Hepatocyte (in vitro differentiated cells): ENCODE measurements at regions not wholly inside any gene's neighbourhood (a gene's known extent, or its start where the extent isn't known, plus 50 kb on each side); places are given as distances from the start of the nearest gene placed in this dataset.
A peak's percentile ranks its signal among the peaks of the same experiment; 100 is the strongest.

ENCODE experiments used
- DNase-seq: peaks from one replicate; pipeline ENCODE4 v3.0.0-alpha.2; 2016; ENCODE audit warnings: low spot score
- H2AFZ ChIP-seq: fragments of 200-600 bp; sonication (generic); 2 replicates; pipeline ENCODE4 v1.6.0; 2016; ENCODE audit warnings: antibody characterized with exemption, mild to moderate bottlenecking
- H3K27ac ChIP-seq: fragments of 200-600 bp; sonication (generic); 2 replicates; pipeline ENCODE4 v1.5.1; 2016; ENCODE audit warnings: mild to moderate bottlenecking
- H3K27me3 ChIP-seq: fragments of 200-600 bp; sonication (generic); 2 replicates; pipeline ENCODE4 v1.6.1; 2016
- H3K36me3 ChIP-seq: fragments of 200-600 bp; sonication (generic); replicated peaks from 2 replicates; pipeline ENCODE4 v1.5.1; 2016; ENCODE audit warnings: low read depth; ENCODE audit not compliant: insufficient read depth
- H3K4me1 ChIP-seq: fragments of 200-600 bp; sonication (generic); 2 replicates; pipeline ENCODE4 v1.5.1; 2016; ENCODE audit warnings: mild to moderate bottlenecking, moderate library complexity; ENCODE audit not compliant: insufficient read depth
- H3K4me2 ChIP-seq: fragments of 200-600 bp; sonication (generic); 2 replicates; pipeline ENCODE4 v1.6.0; 2016
- H3K4me3 ChIP-seq: fragments of 200-600 bp; sonication (generic); 2 replicates; pipeline ENCODE4 v1.5.1; 2016; ENCODE audit warnings: mild to moderate bottlenecking
- H3K79me2 ChIP-seq: fragments of 200-600 bp; sonication (generic); 2 replicates; pipeline ENCODE4 v1.6.0; 2017; ENCODE audit warnings: mild to moderate bottlenecking
- H3K9me2 ChIP-seq: fragments of 200-600 bp; sonication (generic); replicated peaks from 2 replicates; pipeline ENCODE4 v1.6.0; 2017; ENCODE audit warnings: mild to moderate bottlenecking; ENCODE audit not compliant: insufficient read depth
- H3K9me3 ChIP-seq: fragments of 200-600 bp; sonication (generic); 2 replicates; pipeline ENCODE4 v1.5.1; 2016; ENCODE audit warnings: low read depth, mild to moderate bottlenecking
- H4K20me1 ChIP-seq: fragments of 200-600 bp; sonication (generic); 2 replicates; pipeline ENCODE4 v1.6.0; 2016; ENCODE audit warnings: mild to moderate bottlenecking; ENCODE audit not compliant: insufficient read depth, poor library complexity, severe bottlenecking
- CTCF ChIP-seq: fragments of 200-600 bp; sonication (generic); IDR thresholded peaks from 2 replicates; pipeline ENCODE4 v1.5.1; 2016; ENCODE audit warnings: antibody characterized with exemption, mild to moderate bottlenecking; ENCODE audit not compliant: poor library complexity
- EZH2 ChIP-seq: fragments of 200-600 bp; sonication (generic); IDR thresholded peaks from 2 replicates; pipeline ENCODE4 v1.6.1; 2016; ENCODE audit warnings: antibody characterized with exemption, mild to moderate bottlenecking, borderline replicate concordance
- EZH2phosphoT487 ChIP-seq: fragments of 200-600 bp; sonication (generic); IDR thresholded peaks from one replicate; pipeline ENCODE4 v1.6.1; 2018; ENCODE audit warnings: antibody characterized with exemption, mild to moderate bottlenecking, low read depth, moderate library complexity; ENCODE audit not compliant: unreplicated experiment, severe bottlenecking
- WGBS: methylation state at CpG from one replicate; pipeline ENCODE4 v1.1.6; 2016; ENCODE audit warnings: low lambda C conversion rate; ENCODE audit errors: missing lambda C conversion rate; 5-methylcytosine and 5-hydroxymethylcytosine counted together

GRCh38 chr4:24158031-24158430 lies 268.2 kb upstream of the PPARGC1A start:
- H3K36me3 ChIP-seq: no peaks in the 10 kb centered on the region
- 94% methylated on average over 1 of the region's 1 CpG for whole genome bisulfite sequencing
- H3K79me2 ChIP-seq: no peaks in the 10 kb centered on the region
- no peaks in the 10 kb centered on the region for H3K4me1 ChIP-seq
- H3K9me3 ChIP-seq: no peaks in the 10 kb centered on the region
- H2AFZ ChIP-seq: no peak overlapping the region
- no peak for DNase-seq
- no peaks in the 10 kb centered on the region for H4K20me1 ChIP-seq
- TF ChIP-seq CTCF: no peak
- TF ChIP-seq EZH2phosphoT487: no peak
- TF ChIP-seq EZH2: no peak
- H3K4me2 ChIP-seq: no peak overlapping the region
- H3K27me3 ChIP-seq: no peaks in the 10 kb centered on the region
- no peaks in the 10 kb centered on the region for H3K9me2 ChIP-seq
- no peak overlapping the region for H3K27ac ChIP-seq
- no peak overlapping the region for H3K4me3 ChIP-seq

DNA sequence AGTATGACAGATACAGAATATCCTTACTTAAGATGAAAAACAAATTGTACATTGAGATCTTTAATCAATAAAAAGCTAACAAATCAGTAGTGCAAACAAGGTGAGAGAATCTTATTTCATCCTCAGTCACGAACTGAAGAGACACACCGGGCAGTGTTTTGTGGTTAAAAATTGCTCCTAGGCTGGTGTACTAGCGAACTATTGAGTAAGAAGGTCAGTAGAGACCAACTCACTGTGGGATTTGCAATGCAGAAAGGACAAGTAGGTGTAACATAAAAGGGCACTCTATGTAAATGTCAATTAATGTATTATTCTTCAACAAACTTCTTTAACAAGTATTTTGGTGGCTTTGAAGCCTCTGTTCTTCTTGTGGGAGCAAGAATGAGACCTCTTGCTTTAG lies 260.2 kb upstream of the PPARGC1A start:
- H3K4me2 ChIP-seq: no peak overlapping the region
- H3K27me3 ChIP-seq: no peaks in the 10 kb centered on the region
- no peak for TF ChIP-seq EZH2
- no peak for TF ChIP-seq CTCF
- no peak for TF ChIP-seq EZH2phosphoT487
- no peaks in the 10 kb centered on the region for H3K9me2 ChIP-seq
- no peaks in the 10 kb centered on the region for H3K4me1 ChIP-seq
- H3K4me3 ChIP-seq: no peak overlapping the region
- H4K20me1 ChIP-seq: no peaks in the 10 kb centered on the region
- no peak overlapping the region for H2AFZ ChIP-seq
- H3K79me2 ChIP-seq: no peaks in the 10 kb centered on the region
- 77% methylated on average over 3 of the region's 3 CpGs for WGBS
- H3K36me3 ChIP-seq: no peaks in the 10 kb centered on the region
- no peaks in the 10 kb centered on the region for H3K9me3 ChIP-seq
- H3K27ac ChIP-seq: no peak overlapping the region
- DNase-seq: no peak

DNA sequence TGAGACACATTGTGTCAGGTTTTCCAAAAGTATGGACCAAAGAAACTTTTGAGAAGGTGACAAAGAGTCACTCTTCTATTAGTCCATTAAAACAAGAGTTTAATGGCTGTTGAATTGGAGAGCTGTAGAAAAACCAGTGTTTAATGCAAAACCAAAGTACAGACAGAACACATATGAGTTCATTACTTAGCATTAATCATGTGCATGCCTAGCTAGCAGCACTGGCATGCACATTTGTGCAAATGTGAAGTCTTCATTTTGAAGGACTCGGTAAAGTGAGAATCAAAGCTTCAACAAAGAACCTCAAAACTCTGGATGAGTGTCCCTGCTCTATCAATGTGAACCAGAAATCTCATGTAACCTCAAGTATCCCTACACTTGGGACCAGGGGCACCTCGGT lies 256.3 kb upstream of the PPARGC1A start:
- no peaks in the 10 kb centered on the region for H3K4me1 ChIP-seq
- no peaks in the 10 kb centered on the region for H3K9me3 ChIP-seq
- H2AFZ ChIP-seq: no peak overlapping the region
- no peaks in the 10 kb centered on the region for H4K20me1 ChIP-seq
- no peaks in the 10 kb centered on the region for H3K9me2 ChIP-seq
- no peaks in the 10 kb centered on the region for H3K79me2 ChIP-seq
- H3K27ac ChIP-seq: peak overlapping the region; percentile 57
- TF ChIP-seq CTCF (no peak), EZH2 (no peak), EZH2phosphoT487 (no peak)
- H3K4me2 ChIP-seq: no peak overlapping the region
- no peak for DNase-seq
- WGBS: 95% methylated on average over 2 of the region's 2 CpGs
- no peaks in the 10 kb centered on the region for H3K36me3 ChIP-seq
- H3K27me3 ChIP-seq: no peaks in the 10 kb centered on the region
- no peak overlapping the region for H3K4me3 ChIP-seq

GRCh38 chr4:24145591-24145990 lies 255.7 kb upstream of the PPARGC1A start:
- Histone ChIP-seq H3K27ac (peak overlapping the region; percentile 58), H4K20me1 (no peaks in the 10 kb centered on the region), H3K4me1 (no peaks in the 10 kb centered on the region), H3K79me2 (no peaks in the 10 kb centered on the region), H3K27me3 (no peaks in the 10 kb centered on the region), H2AFZ (no peak overlapping the region), H3K9me2 (no peaks in the 10 kb centered on the region), H3K4me3 (no peak overlapping the region), H3K9me3 (no peaks in the 10 kb centered on the region), H3K36me3 (no peaks in the 10 kb centered on the region), H3K4me2 (no peak overlapping the region)
- TF ChIP-seq EZH2: no peak
- peak; percentile 38 for TF ChIP-seq EZH2phosphoT487
- DNase-seq: no peak
- WGBS: 64% methylated on average over 6 of the region's 6 CpGs
